ENCODE measurements at regions not wholly inside any gene's neighbourhood (a gene's known extent, or its start where the extent isn't known, plus 50 kb on each side); places are given as distances from the start of the nearest gene placed in this dataset.

DNA sequence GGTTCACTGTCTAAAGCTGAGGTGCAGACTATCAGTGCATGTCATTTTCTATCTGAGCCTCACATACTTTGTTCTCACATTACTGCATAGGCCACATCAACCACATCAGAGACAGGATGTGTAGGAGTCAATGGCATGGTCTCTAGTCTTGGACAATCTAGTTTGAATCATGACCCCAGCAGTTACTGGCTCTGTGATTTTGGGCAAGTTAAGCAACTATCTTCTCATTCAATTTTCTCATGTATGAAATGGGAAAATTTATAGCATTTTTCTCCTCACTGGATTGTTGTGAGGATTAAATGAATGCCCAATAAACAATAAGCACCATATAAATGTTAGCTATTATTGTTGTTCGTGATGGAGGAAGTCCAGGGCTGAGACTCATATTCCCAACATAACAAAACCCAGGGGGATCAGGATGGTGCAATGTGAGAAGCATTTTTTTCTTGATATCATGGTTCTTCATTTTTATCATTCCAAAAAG, 432.6 kb downstream of the LRIG3 start:
- H3K4me1 ChIP-seq (ENCODE audit: control insufficient read depth in 1 of 2, insufficient read depth in 2 of 2, low read length in 2 of 2): no peaks in the 10 kb centered on the region
- intact Hi-C loops (cut with micrococcal nuclease): no loop called here
- no peak overlapping the region for H3K27ac ChIP-seq (ENCODE audit: low read depth, low read length)
- no TSS peak for BruUV-seq (replicated peaks)
- ChIA-PET POLR2A (no interaction called here), RAD21 (ENCODE audit: low non-redundant PET in 1 of 2, low total read pairs in 2 of 2, uncharacterized antibody in 2 of 2, unreplicated experiment in 2 of 2) (no interaction called here), CTCF (no interaction called here)
- no peak overlapping the region for H2AFZ ChIP-seq (ENCODE audit: low read depth, low read length, poor library complexity, severe bottlenecking)
- no peak overlapping the region for H3K4me2 ChIP-seq (ENCODE audit: low read length)
- no peak for ATAC-seq
- no peak for DNase-seq (ENCODE audit: low read depth, low spot score)
- no peak overlapping the region for H3K4me3 ChIP-seq (replicated peaks in 1 of 2; ENCODE audit: low read depth in 1 of 2, low read length in 2 of 2)
- no peaks in the 10 kb centered on the region for H3K79me2 ChIP-seq (ENCODE audit: insufficient read depth, low read length)
- no peaks in the 10 kb centered on the region for H4K20me1 ChIP-seq (ENCODE audit: insufficient read depth)
- TF ChIP-seq EZH2phosphoT487 (IDR thresholded peaks at IDR 0.05; ENCODE audit: borderline replicate concordance) (no peak), CEBPB (IDR thresholded peaks at IDR 0.05; ENCODE audit: low read depth) (no peak), SIN3A (IDR thresholded peaks at IDR 0.05; ENCODE audit: low read depth) (no peak)
- TF ChIP-seq, protein P1, sequence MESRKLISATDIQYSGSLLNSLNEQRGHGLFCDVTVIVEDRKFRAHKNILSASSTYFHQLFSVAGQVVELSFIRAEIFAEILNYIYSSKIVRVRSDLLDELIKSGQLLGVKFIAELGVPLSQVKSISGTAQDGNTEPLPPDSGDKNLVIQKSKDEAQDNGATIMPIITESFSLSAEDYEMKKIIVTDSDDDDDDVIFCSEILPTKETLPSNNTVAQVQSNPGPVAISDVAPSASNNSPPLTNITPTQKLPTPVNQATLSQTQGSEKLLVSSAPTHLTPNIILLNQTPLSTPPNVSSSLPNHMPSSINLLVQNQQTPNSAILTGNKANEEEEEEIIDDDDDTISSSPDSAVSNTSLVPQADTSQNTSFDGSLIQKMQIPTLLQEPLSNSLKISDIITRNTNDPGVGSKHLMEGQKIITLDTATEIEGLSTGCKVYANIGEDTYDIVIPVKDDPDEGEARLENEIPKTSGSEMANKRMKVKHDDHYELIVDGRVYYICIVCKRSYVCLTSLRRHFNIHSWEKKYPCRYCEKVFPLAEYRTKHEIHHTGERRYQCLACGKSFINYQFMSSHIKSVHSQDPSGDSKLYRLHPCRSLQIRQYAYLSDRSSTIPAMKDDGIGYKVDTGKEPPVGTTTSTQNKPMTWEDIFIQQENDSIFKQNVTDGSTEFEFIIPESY (IDR thresholded peaks at IDR 0.05; ENCODE audit: extremely low read depth, insufficient replicate concordance, low read length): no peak
- TF ChIP-seq, protein P2, sequence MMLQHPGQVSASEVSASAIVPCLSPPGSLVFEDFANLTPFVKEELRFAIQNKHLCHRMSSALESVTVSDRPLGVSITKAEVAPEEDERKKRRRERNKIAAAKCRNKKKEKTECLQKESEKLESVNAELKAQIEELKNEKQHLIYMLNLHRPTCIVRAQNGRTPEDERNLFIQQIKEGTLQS (IDR thresholded peaks at IDR 0.05): no peak
- no peaks in the 10 kb centered on the region for H3K36me3 ChIP-seq (ENCODE audit: control insufficient read depth in 1 of 2, insufficient read depth in 2 of 2, low read length in 2 of 2)
- H3K27me3 ChIP-seq (ENCODE audit: insufficient read depth, low read length): no peaks in the 10 kb centered on the region
- H3K9me2 ChIP-seq (ENCODE audit: insufficient read depth): no peaks in the 10 kb centered on the region
- H3K9ac ChIP-seq (ENCODE audit: low read length): no peak overlapping the region
- H3K9me3 ChIP-seq (ENCODE audit: control insufficient read depth in 1 of 2, insufficient read depth in 1 of 2, low read depth in 1 of 2, low read length in 2 of 2): no peaks in the 10 kb centered on the region

DNA sequence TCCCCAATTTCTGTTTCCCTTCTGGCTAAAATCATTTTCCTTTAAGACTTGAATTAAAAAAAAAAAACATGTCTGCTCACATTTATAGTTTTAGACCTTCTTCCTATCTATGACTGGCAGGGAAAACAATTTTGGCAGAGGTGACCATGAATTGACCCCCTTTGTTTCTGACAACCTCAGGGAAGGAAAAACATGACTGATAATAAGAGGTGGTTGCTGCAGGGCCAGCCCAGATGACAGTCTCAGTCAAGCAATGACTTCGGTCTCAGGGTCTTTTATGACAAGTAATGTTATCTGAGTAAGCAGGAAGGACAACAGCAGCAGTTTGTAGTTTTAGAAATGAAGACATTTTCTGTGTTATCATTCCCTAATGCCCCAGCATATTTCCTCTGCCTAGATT, 430.9 kb downstream of the LRIG3 start:
- H4K20me1 ChIP-seq (ENCODE audit: insufficient read depth): no peaks in the 10 kb centered on the region
- H3K36me3 ChIP-seq (ENCODE audit: control insufficient read depth in 1 of 2, insufficient read depth in 2 of 2, low read length in 2 of 2): no peaks in the 10 kb centered on the region
- no TSS peak for BruUV-seq (replicated peaks)
- no peak overlapping the region for H3K4me3 ChIP-seq (replicated peaks in 1 of 2; ENCODE audit: low read depth in 1 of 2, low read length in 2 of 2)
- no peak overlapping the region for H2AFZ ChIP-seq (ENCODE audit: low read depth, low read length, poor library complexity, severe bottlenecking)
- CTCF ChIA-PET: no interaction called here
- no peaks in the 10 kb centered on the region for H3K27me3 ChIP-seq (ENCODE audit: insufficient read depth, low read length)
- no peaks in the 10 kb centered on the region for H3K4me1 ChIP-seq (ENCODE audit: control insufficient read depth in 1 of 2, insufficient read depth in 2 of 2, low read length in 2 of 2)
- H3K9me2 ChIP-seq (ENCODE audit: insufficient read depth): no peaks in the 10 kb centered on the region
- intact Hi-C loops (cut with micrococcal nuclease): no loop called here
- no peak overlapping the region for H3K9ac ChIP-seq (ENCODE audit: low read length)
- no peaks in the 10 kb centered on the region for H3K9me3 ChIP-seq (ENCODE audit: control insufficient read depth in 1 of 2, insufficient read depth in 1 of 2, low read depth in 1 of 2, low read length in 2 of 2)
- H3K27ac ChIP-seq (ENCODE audit: low read depth, low read length): no peak overlapping the region
- DNase-seq (ENCODE audit: low read depth, low spot score) (no peak), ATAC-seq (no peak)
- POLR2A ChIA-PET: no interaction called here
- H3K79me2 ChIP-seq (ENCODE audit: insufficient read depth, low read length): no peaks in the 10 kb centered on the region
- RAD21 ChIA-PET (ENCODE audit: low non-redundant PET in 1 of 2, low total read pairs in 2 of 2, uncharacterized antibody in 2 of 2, unreplicated experiment in 2 of 2): no interaction called here
- no peak overlapping the region for H3K4me2 ChIP-seq (ENCODE audit: low read length)
- TF ChIP-seq SIN3A (IDR thresholded peaks at IDR 0.05; ENCODE audit: low read depth) (no peak), EZH2phosphoT487 (IDR thresholded peaks at IDR 0.05; ENCODE audit: borderline replicate concordance) (no peak), RAD21 (IDR thresholded peaks at IDR 0.05; ENCODE audit: low read depth) (no peak), FOSL1 (IDR thresholded peaks at IDR 0.05; ENCODE audit: low read depth) (no peak), SP1 (IDR thresholded peaks at IDR 0.05; ENCODE audit: low read depth) (no peak), EGR1 (IDR thresholded peaks at IDR 0.05; ENCODE audit: low read depth) (no peak), ZFX (IDR thresholded peaks at IDR 0.05) (no peak)
- TF ChIP-seq, protein P3, sequence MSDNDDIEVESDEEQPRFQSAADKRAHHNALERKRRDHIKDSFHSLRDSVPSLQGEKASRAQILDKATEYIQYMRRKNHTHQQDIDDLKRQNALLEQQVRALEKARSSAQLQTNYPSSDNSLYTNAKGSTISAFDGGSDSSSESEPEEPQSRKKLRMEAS (IDR thresholded peaks at IDR 0.05): no peak
- TF ChIP-seq, protein P4, sequence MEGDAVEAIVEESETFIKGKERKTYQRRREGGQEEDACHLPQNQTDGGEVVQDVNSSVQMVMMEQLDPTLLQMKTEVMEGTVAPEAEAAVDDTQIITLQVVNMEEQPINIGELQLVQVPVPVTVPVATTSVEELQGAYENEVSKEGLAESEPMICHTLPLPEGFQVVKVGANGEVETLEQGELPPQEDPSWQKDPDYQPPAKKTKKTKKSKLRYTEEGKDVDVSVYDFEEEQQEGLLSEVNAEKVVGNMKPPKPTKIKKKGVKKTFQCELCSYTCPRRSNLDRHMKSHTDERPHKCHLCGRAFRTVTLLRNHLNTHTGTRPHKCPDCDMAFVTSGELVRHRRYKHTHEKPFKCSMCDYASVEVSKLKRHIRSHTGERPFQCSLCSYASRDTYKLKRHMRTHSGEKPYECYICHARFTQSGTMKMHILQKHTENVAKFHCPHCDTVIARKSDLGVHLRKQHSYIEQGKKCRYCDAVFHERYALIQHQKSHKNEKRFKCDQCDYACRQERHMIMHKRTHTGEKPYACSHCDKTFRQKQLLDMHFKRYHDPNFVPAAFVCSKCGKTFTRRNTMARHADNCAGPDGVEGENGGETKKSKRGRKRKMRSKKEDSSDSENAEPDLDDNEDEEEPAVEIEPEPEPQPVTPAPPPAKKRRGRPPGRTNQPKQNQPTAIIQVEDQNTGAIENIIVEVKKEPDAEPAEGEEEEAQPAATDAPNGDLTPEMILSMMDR (IDR thresholded peaks at IDR 0.05 in 2 of 3, conservative IDR thresholded peaks at IDR 0.05 in 1 of 3; ENCODE audit: borderline replicate concordance in 1 of 3, insufficient read depth in 1 of 3, low read depth in 2 of 3, low read length in 2 of 3): no peak
- TF ChIP-seq, protein P5, sequence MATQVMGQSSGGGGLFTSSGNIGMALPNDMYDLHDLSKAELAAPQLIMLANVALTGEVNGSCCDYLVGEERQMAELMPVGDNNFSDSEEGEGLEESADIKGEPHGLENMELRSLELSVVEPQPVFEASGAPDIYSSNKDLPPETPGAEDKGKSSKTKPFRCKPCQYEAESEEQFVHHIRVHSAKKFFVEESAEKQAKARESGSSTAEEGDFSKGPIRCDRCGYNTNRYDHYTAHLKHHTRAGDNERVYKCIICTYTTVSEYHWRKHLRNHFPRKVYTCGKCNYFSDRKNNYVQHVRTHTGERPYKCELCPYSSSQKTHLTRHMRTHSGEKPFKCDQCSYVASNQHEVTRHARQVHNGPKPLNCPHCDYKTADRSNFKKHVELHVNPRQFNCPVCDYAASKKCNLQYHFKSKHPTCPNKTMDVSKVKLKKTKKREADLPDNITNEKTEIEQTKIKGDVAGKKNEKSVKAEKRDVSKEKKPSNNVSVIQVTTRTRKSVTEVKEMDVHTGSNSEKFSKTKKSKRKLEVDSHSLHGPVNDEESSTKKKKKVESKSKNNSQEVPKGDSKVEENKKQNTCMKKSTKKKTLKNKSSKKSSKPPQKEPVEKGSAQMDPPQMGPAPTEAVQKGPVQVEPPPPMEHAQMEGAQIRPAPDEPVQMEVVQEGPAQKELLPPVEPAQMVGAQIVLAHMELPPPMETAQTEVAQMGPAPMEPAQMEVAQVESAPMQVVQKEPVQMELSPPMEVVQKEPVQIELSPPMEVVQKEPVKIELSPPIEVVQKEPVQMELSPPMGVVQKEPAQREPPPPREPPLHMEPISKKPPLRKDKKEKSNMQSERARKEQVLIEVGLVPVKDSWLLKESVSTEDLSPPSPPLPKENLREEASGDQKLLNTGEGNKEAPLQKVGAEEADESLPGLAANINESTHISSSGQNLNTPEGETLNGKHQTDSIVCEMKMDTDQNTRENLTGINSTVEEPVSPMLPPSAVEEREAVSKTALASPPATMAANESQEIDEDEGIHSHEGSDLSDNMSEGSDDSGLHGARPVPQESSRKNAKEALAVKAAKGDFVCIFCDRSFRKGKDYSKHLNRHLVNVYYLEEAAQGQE (IDR thresholded peaks at IDR 0.05; ENCODE audit: low read depth): no peak
